GM19372 (cell line): ENCODE measurements at regions not wholly inside any gene's neighbourhood (a gene's known extent, or its start where the extent isn't known, plus 50 kb on each side); places are given as distances from the start of the nearest gene placed in this dataset.

Source experiments
- ATAC-seq: cut with Tn5 transposase; IDR thresholded peaks from one replicate; pipeline ENCODE4 v1.9.1; 2021; ENCODE audit warnings: mild to moderate bottlenecking, low read depth, moderate library complexity; ENCODE audit not compliant: unreplicated experiment

DNA sequence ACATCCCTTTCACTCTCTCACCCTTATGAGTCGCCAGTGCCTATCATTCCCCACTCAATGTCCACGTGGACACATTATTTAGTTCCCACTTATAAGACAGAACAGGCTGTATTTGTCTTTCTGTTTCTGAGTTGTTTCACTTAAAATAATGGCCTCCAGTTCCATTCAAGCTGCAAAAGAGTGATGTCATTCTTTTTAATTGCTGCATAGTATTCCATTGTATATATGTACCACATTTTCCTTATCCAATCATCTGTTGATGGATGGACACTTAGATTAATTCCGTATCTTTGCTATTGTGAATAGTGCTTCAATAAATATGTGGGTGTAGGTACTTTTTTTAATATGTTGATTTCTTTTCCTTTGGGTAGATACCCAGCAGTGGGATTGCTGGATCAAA is 79.1 kb downstream of the ZNF365 start:
- ATAC-seq = no peak

DNA sequence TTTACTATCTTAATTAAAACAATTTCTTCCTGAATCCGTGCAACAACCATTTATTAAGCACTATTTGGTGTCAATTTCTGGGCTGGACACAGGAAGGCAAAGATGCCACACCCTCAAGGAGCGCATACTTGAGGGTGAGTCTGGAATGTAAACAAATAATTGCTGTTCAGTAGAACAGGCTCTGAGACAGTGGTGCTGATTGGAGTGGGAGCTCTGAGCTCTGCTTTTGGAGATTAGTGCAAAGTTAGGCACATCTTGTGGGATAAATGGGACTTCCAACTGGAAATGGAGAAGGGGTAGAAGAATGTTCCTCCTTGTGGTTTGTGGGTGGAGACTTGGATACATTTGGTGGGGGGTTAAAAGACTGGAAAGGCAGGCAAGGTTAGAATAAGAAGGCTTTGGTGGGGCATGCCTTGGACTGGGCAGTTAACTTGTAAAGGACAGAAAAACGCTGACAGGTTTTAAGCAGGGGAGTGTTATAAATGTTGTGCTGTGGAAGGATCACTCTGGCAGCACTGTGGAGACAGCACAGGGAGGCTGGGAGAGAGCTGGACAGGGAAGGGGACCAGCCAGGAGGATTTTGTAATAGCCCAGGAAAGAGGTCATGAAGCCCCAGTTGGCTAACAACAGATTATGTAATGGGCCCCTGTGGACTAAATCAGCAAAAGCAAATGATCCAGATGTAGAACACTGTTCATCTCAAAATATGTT is 80.7 kb downstream of the ZNF365 start:
- no peak for ATAC-seq

GRCh38 chr10:62456611-62457101 is 82.5 kb downstream of the ZNF365 start:
- peak; percentile 98 for ATAC-seq

DNA sequence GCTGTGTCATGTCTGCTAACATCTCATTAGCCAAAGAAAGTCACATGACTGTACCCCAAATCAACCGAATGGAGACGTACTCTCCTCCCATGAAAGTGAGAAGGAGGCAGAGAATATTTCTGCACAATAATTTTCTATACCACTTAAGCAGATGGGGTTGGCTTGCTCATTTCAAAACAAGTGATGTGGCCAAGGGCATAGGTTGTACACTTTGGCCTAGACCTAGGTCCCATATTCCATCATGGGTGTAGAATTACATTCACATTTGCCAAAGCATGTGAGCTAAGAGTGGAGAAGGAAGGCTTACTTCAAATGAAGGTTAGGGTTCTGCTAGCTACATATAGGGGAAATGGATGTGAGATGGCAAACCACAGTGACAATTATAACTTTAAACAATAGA is 83.0 kb downstream of the ZNF365 start:
- ATAC-seq = no peak

DNA sequence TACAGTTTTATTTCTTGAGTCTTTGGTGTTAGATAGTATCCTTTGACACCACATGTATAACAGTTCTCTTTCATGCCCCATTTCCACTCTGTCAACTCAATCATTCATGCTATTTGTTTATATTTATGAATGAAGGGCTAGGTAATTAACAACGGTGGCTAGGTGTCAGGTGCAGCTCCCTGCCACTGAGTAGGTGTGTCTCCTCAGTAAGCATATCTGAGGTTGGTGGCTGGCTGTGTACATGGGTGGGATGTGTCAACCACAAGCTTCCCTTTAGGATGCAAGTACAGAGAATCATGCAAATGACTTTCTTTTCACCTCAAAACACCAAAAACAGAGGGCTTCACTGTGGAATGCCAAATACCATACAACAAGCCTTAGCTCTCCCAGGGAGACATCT is 83.4 kb downstream of the ZNF365 start:
- ATAC-seq = no peak

GRCh38 chr10:62459072-62459471 is 84.9 kb downstream of the ZNF365 start:
- ATAC-seq = no peak

- ATAC-seq = no peak
These were observed 85.3 kb downstream of the ZNF365 start for GRCh38 chr10:62459500-62459899.

DNA sequence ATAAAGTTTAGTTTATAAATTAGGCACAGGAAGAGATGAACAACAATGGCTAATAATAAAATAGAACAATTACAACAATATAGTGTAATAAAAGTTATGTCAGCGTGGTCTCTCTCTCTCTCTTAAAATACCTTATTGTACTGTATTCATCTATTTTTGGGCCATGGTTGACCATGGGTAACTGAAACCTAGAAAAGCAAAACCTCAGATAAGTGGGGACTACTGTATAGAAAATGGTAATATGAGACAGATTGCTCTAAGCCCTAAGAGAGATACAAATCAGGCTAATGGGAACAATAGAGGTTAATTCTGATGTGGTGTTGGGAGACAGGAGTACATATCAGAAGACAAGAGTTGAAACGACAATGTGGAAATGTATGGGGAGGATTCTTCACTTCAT is 86.2 kb downstream of the ZNF365 start:
- no peak for ATAC-seq

DNA sequence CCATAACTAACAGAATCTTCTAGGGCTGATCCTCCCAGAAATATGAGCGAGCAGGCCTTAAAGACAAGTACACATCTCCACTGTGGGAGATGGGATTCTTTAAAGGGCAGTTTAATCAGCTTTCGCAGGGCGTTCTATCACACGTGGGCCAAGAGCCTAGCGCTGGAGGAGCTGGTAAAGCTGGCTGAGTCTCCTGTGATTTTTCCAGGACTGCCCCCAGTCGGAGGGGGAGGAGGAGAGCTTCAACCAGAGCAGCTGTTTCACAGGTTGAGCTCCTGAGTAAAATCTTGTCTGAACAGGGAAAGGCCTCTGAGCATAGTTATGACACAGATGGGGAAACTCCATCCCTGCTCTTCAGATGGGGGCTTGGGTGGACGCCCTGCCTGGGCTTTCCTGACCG is 87.0 kb downstream of the ZNF365 start:
- ATAC-seq = no peak

- ATAC-seq = no peak
These were observed 88.3 kb downstream of the ZNF365 start for GRCh38 chr10:62462461-62462860.

GRCh38 chr10:62463364-62463763 is 89.2 kb downstream of the ZNF365 start:
- no peak for ATAC-seq

GRCh38 chr10:62464308-62464707 is 90.1 kb downstream of the ZNF365 start:
- ATAC-seq = no peak

DNA sequence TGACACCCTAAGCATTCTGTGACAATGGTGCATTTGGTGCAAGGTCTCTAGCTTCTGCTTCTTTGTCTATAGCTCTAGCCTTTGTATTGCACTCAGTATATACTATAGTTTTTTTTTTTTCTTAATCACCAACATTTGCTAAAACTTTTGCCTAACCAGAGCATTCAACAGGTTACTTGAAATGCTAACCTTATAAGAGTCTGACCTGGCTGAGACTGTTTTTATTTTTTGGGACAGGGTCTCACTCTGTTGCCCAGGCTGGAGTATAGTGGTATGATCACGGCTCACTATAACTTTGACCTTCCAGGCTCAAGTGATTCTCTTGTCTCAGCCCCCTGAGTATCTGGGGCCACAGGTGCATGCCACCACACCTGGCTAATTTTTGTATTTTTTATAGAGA is 92.4 kb downstream of the ZNF365 start:
- no peak for ATAC-seq

DNA sequence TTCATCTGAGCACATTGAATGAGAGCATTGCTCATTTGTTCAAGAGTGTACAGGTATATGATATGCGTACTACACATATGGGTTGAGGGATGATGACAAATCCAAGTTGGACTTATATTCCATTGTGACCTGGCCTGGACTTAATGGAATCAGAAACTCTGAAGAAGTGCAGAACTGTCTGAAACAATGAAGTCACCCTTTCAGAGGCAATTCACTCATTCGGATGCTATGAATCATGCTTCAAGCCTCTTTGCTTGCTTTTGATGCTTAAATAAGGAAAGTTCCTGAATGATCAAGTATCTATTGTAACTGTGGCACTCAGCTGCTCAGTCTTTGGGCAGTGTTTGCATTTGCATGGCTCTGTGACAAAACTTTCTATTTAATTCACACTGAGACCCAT is 93.4 kb downstream of the ZNF365 start:
- no peak for ATAC-seq

- no peak for ATAC-seq
These were observed 97.5 kb downstream of the ZNF365 start for GRCh38 chr10:62471711-62472110.

DNA sequence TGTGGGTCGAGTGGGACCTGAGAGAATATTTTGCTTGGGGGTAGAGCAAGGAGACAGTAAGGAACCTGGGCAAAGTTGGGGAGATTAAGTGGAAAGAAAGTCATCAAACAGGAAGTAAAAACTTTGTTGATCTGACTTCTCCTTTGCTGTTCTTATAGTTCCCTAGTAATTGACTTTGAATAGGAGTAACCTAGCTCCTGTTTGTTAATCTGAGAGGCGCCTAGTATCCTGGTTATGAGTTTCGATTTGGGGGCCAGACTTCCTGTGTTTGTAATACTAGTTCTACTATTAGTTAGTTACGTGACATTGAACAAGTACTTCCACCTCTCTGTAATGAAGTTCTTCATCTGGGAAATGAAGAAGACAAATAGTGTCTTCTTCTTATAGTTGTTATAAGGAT is 99.1 kb downstream of the ZNF365 start:
- no peak for ATAC-seq

DNA sequence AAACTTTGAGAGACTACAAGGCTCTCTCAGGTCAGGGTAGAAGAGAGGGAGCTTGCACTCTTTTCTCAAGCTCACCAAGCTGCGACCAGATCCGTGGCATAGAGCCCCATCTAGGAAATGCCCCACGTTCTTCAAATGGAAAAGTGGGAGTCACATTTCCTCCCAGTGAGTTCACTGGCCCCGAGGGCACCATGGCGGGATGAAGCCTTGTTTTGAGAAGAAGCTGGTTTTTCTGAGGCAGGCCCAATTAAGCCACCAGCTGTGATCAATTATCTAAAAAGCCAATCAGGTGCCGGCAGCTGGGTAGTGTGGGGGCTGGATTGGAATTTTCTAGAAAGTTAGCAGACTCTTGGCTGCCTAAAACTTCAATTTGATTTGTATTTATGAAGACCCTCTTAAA is 101.4 kb downstream of the ZNF365 start:
- ATAC-seq = no peak

GRCh38 chr10:62479523-62479922 is 105.4 kb downstream of the ZNF365 start:
- no peak for ATAC-seq

DNA sequence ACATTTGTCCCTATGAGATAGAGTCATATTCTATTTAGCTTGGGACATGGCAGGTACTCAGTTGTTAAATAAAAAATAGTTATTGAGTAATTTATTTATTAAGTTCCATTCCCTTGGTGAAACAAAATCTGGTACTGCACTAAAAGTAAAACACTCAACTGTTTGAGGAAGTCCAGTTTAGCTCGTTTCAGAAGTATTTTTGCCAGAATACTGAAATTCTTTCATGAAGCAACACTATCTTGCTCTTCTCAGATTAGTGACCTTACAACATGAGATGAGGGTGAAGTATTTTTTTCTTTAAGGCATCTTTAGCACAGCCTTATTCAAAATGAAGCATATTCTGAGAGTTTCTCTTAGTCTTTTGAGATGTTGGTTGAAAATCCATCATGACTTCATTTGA is 106.0 kb downstream of the ZNF365 start:
- ATAC-seq = no peak

DNA sequence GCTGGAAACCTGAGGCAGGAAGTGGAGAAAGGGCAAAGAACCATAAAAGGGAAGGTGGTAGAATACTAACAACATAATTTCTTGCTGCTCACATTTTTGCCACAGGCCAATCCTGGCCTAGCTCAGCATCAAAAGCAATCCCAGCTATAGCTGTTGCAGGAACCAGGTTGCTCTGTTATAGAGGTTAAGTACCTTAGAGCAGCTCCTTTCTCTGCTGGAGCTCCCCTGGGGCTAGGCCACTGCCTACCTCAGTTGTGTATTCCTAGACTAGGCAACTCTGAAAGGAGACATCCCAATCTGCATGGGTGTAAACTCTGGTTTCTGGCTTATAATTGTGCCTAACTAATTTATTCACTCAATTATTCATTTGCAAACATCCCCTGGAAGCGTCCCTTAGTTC is 108.4 kb downstream of the ZNF365 start:
- ATAC-seq = no peak

- no peak for ATAC-seq
These were observed 117.4 kb downstream of the ZNF365 start for GRCh38 chr10:62491597-62491996.

DNA sequence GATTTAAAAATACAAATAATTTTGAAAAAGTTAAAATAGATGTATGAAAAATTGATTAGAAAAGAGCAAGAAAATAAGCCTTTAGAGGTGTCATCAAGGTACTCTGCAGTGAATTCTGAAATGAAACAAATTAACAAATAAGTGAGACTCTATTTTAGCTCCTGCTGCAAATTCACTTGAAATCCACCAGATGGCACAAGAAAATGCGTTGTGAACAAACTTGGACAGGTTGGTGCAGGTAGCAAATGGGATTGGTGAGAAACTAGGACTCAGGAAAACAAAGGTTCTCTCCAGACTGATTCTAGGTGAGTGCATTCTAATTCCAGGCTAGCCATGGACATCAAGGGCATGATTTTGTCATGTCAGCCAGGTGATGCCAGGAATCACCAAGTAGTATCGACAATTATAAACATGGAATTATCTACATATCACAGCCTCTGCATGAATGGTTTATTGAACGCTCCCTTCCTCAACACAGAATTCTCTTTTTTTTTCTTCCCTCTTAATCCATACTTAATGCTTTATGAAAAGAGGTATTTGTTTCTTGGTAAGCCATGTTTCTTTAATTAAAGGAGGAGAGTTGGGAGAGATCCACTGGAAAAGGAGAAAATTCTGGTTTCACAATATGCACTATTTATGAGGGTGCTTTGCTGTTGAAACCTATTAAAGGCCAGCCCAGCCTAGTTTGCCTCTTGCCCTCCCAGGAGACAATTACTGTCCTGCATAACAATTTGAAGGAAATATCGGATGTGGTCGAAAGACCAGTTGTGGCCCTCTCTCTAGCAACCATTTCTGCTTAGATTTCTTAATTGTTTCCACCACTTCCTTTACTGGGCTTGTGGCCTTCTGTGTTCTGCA is 118.1 kb downstream of the ZNF365 start:
- no peak for ATAC-seq
